GM12875 (cell line): ENCODE measurements at regions not wholly inside any gene's neighbourhood (a gene's known extent, or its start where the extent isn't known, plus 50 kb on each side); places are given as distances from the start of the nearest gene placed in this dataset.

Experiments
- H3K4me3 ChIP-seq: one replicate; pipeline ENCODE4 v1.5.1; 2011; ENCODE audit warnings: low read depth, low read length, control low read depth
- TF ChIP-seq, protein P1 (sequence below): IDR thresholded peaks from 2 replicates; pipeline ENCODE4 v1.5.1; 2011; ENCODE audit warnings: low read depth, mild to moderate bottlenecking, control low read depth, inconsistent platforms, low read length, moderate library complexity, borderline replicate concordance; ENCODE audit not compliant: insufficient read depth

DNA sequence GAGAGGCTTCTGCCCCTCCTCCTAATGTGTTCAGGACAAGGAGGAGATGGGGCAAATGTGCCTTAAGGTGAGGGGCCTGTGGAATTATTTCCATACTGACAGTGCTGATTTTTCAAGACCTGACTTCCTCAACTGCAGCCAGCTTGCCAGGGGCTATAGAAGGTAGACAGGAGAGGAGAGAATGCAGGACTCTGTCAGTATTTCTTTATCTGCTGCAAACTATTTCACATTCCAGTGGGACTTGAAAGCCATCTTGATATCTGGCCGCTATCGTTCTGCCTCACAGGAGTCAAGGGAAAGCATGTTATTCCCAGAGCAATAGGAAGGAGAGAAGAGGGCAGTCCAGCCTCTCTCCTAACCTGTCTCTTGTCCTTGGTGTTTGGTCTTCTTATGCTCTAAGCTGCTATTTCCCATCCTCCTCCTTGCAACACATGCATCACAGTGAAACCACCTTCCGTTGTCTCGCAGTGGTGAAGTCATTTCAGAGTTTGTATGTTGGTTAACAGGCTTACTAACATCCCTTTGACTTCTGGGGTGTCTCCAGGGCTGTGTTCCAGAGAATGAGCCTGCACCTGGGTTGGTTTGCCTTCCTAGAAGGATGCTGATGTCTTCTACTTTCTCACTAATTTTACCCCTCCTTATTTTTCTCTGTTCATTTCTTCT lies 95.1 kb upstream of the MRPS22 start:
- TF ChIP-seq, protein P1, sequence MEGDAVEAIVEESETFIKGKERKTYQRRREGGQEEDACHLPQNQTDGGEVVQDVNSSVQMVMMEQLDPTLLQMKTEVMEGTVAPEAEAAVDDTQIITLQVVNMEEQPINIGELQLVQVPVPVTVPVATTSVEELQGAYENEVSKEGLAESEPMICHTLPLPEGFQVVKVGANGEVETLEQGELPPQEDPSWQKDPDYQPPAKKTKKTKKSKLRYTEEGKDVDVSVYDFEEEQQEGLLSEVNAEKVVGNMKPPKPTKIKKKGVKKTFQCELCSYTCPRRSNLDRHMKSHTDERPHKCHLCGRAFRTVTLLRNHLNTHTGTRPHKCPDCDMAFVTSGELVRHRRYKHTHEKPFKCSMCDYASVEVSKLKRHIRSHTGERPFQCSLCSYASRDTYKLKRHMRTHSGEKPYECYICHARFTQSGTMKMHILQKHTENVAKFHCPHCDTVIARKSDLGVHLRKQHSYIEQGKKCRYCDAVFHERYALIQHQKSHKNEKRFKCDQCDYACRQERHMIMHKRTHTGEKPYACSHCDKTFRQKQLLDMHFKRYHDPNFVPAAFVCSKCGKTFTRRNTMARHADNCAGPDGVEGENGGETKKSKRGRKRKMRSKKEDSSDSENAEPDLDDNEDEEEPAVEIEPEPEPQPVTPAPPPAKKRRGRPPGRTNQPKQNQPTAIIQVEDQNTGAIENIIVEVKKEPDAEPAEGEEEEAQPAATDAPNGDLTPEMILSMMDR: no peak
- no peak overlapping the region for H3K4me3 ChIP-seq

DNA sequence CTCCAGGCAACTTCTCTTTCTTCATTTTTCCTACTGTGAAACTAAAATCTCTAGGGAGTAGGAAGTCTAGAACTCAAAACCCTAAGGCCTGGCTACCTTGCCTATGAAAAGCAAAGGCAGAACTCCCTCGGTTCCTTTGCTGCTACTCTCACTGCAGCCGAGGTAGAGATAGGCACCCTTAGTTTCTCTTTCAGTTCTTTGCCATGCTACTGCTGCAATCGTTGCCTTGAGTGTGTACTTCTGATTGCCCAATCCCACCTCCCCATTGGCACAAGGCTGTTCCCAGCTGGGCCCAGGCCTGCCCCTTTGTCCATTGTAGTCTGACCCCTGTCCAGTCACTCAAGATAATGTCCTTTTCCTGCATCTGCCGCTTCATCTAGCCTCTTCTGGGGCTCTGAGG lies 92.3 kb upstream of the MRPS22 start:
- H3K4me3 ChIP-seq: no peak overlapping the region
- TF ChIP-seq, protein P1: no peak

DNA sequence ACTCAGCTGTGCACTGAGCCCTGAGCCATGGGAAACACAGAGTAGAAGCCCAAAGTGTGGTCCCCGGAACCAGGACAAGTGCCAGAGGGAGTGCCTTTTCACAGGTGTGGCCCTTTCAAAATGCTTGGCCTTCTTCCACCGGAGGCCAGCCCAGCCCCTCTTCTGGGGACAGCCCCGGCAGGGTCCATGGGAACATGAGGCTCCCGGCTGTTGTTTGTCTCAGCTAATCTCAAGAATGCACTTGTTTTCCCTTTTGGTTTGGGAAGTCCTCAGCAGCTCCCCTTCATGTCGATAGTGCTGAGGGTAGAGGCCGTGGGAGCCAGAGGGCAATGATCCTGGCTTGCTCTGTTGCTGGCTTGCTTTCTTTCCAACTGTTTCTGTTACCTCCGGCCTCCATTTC lies 91.1 kb upstream of the MRPS22 start:
- TF ChIP-seq, protein P1: no peak
- no peak overlapping the region for H3K4me3 ChIP-seq

DNA sequence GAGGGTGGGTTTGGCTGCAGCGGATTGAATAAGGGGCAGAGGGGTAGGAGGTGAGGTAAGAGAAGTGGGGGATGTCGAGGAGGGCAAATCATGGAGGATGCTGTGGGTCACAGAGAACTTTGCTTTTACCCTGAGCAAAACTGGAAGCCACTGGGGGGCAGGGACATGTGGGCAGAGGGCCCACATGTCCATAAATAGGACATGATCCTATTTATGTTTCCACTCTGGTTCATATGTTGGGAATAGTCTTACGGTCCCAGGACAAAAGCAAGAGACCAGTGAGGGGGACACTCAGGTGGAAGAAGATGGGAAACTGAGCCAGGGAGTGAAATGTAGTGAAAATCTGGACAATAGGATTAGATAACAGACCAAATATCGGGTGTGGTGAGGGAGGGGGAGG lies 85.5 kb upstream of the MRPS22 start:
- H3K4me3 ChIP-seq: no peak overlapping the region
- TF ChIP-seq, protein P1: no peak

DNA sequence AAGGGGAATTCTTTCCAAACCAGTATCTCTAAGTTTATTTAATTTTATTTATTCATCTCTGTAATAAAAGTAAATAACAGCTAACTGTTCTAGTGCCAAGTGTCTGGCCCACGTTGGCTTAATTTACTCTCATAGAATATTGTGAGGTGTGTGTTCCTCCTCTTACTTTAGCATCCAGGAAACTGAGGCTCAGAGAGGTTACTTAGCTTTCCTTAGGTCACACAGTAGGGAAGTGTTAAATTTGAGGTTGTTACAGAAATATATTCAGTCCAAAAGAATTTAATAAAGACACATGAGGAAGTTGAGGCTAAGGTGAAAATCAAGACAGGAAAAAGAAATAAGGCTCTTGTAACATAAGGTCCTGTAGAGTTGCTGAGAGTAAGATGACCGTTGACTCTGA lies 84.4 kb upstream of the MRPS22 start:
- H3K4me3 ChIP-seq: no peak overlapping the region
- TF ChIP-seq, protein P1: no peak

DNA sequence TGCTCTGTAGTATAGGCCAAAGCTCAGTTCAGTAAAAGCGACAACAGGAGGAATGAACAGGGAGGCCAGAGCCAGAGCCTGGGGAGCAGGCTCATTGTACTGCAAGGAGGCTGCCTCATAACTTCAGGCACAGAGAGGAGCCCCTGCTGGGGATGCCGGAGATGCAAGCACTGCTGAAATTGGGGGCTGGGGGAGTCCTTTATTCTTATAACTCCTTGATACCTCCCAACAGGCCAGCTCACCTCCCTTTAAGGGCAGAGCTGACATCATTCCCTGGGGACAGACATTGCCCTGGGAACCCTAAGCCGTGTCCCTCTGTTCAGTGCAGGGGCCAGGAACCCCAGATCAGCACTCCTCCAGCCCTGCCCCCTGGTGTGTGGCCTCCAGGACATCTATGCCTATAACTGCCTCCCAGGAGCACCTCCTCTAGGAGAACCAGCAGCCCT lies 83.8 kb upstream of the MRPS22 start:
- TF ChIP-seq, protein P1: no peak
- no peak overlapping the region for H3K4me3 ChIP-seq
